Calu3 (cell line): ENCODE measurements at regions not wholly inside any gene's neighbourhood (a gene's known extent, or its start where the extent isn't known, plus 50 kb on each side); places are given as distances from the start of the nearest gene placed in this dataset.

Experiments used
- BruUV-seq: library from RNA; stranded (reverse); fragments of 400-500 nt; replicated peaks from 2 replicates; lab custom pipeline; 2021; lab: Mats Ljungman, UMichigan
- CTCF ChIA-PET: fragments of 300-600 bp; sonication (Branson Sonifier 250); formaldehyde crosslinking; loops from one replicate; lab custom pipeline; 2022; ENCODE audit warnings: antibody characterized with exemption; lab: Charles Lee
- DNase-seq: peaks from one replicate; pipeline ENCODE4 v3.0.0; 2022
- H3K27ac Mint-ChIP-seq: one replicate; pipeline ENCODE4 v1.8.0; 2022; ENCODE audit warnings: mixed read lengths; ENCODE audit not compliant: unreplicated experiment
- H3K27me3 Mint-ChIP-seq: one replicate; pipeline ENCODE4 v1.8.0; 2022; ENCODE audit warnings: mixed read lengths; ENCODE audit not compliant: unreplicated experiment
- H3K36me3 Mint-ChIP-seq: one replicate; pipeline ENCODE4 v1.8.0; 2022; ENCODE audit warnings: mild to moderate bottlenecking, moderate library complexity, mixed read lengths; ENCODE audit not compliant: insufficient read depth, unreplicated experiment
- H3K4me1 Mint-ChIP-seq: one replicate; pipeline ENCODE4 v1.8.0; 2022; ENCODE audit warnings: mild to moderate bottlenecking, low read depth, mixed read lengths; ENCODE audit not compliant: unreplicated experiment
- H3K4me3 Mint-ChIP-seq: one replicate; pipeline ENCODE4 v1.8.0; 2022; ENCODE audit warnings: mild to moderate bottlenecking, low read depth, moderate library complexity, mixed read lengths; ENCODE audit not compliant: unreplicated experiment
- H3K9me3 Mint-ChIP-seq: one replicate; pipeline ENCODE4 v1.8.0; 2022; ENCODE audit warnings: low read depth, mixed read lengths; ENCODE audit not compliant: unreplicated experiment
- intact Hi-C: fragments of 100-400 bp; cut with micrococcal nuclease; formaldehyde crosslinking; loops from one replicate; pipeline ENCODE4 v1.10.0; 2022; ENCODE audit not compliant: unreplicated experiment
- TF ChIP-seq, protein P1 (sequence below): fragments of 200-600 bp; IDR thresholded peaks from one replicate; pipeline ENCODE4 v1.8.0; 2022; ENCODE audit warnings: antibody characterized with exemption; ENCODE audit not compliant: unreplicated experiment

DNA sequence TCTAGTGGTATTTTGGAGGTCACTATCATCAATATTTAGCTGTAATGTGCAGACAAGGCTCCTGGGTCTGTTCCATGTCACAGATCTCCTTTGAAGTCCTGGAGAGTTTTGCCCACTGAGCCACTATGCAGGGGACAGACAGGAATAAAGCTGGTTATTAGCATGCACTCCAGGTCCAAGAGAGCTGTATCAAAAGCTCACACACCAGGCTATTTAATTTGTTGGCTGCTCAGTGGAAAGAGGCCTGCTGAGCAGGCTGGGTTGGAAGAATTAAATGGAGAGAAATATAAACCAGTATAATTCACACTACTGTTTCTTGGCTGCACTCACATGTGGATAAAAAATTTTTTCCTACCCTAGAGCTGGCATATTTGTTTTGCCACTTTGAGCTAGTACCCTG, 113.8 kb upstream of the TAF11L2 start:
- TF ChIP-seq, protein P1, sequence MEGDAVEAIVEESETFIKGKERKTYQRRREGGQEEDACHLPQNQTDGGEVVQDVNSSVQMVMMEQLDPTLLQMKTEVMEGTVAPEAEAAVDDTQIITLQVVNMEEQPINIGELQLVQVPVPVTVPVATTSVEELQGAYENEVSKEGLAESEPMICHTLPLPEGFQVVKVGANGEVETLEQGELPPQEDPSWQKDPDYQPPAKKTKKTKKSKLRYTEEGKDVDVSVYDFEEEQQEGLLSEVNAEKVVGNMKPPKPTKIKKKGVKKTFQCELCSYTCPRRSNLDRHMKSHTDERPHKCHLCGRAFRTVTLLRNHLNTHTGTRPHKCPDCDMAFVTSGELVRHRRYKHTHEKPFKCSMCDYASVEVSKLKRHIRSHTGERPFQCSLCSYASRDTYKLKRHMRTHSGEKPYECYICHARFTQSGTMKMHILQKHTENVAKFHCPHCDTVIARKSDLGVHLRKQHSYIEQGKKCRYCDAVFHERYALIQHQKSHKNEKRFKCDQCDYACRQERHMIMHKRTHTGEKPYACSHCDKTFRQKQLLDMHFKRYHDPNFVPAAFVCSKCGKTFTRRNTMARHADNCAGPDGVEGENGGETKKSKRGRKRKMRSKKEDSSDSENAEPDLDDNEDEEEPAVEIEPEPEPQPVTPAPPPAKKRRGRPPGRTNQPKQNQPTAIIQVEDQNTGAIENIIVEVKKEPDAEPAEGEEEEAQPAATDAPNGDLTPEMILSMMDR: no peak
- no TSS peak for BruUV-seq
- intact Hi-C loops: no loop called here
- H3K36me3 Mint-ChIP-seq: no peaks in the 10 kb centered on the region
- H3K4me1 Mint-ChIP-seq: no peaks in the 10 kb centered on the region
- CTCF ChIA-PET: no interaction called here
- H3K27me3 Mint-ChIP-seq: peaks cover 39% of the 10 kb centered on the region
- no peaks in the 10 kb centered on the region for H3K9me3 Mint-ChIP-seq
- no peak overlapping the region for H3K4me3 Mint-ChIP-seq
- no peak for DNase-seq
- H3K27ac Mint-ChIP-seq: no peak overlapping the region

DNA sequence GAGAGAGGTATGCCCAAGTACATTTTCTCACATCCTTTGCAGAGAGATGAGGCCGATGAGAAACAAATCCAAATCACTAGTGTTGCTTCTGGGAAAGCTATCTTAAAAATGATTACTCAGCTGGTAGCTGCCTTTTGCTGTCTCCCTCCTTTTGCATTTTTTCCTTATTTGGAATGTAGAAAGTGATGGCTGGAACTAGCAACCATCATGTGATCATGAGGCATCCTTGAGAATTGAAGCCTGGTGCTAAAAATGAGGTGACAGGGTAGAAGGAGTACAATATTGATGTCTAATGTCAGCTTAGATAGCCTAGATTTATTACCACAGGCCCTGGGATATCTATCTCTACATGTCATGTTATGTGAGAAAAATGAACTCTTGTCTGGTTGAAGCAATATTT, 109.3 kb upstream of the TAF11L2 start:
- Mint-ChIP-seq H3K27me3 (peaks cover 16% of the 10 kb centered on the region), H3K4me3 (no peak overlapping the region), H3K27ac (no peak overlapping the region), H3K9me3 (no peaks in the 10 kb centered on the region), H3K4me1 (no peaks in the 10 kb centered on the region), H3K36me3 (no peaks in the 10 kb centered on the region)
- intact Hi-C loops: no loop called here
- DNase-seq: no peak
- TF ChIP-seq, protein P1: no peak
- CTCF ChIA-PET: interaction anchor here (0.6 to 0.7 kb wide), 2 partner anchors 25 to 1980 kb away, joined by 3 read pairs; no protein-coding TSS in a partner anchor
- no TSS peak for BruUV-seq

DNA sequence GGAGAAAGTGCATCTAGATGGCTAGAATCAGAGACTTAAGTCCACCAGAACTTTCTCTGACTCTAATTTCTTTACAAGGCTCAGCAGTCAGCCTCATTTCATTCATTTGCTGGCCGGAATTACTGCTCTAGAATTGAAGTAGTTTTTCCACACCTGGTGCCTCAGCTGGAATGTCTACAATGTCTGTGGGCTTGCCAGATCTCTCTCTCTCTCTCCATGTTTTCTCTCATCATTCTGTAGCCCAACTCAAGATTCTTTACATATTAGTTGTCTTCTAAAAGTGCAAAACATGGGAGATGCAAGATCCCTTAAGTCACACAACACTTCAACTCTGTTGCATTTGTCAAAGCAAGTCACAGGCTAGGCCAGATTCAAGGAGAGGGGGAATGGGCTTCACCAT, 103.9 kb upstream of the TAF11L2 start:
- DNase-seq: no peak
- CTCF ChIA-PET: no interaction called here
- Mint-ChIP-seq H3K27me3 (peaks cover 31% of the 10 kb centered on the region), H3K9me3 (peaks cover 3% of the 10 kb centered on the region), H3K27ac (no peak overlapping the region), H3K4me1 (no peaks in the 10 kb centered on the region), H3K4me3 (no peak overlapping the region), H3K36me3 (no peaks in the 10 kb centered on the region)
- TF ChIP-seq, protein P1: no peak
- intact Hi-C loops: no loop called here
- BruUV-seq: no TSS peak

DNA sequence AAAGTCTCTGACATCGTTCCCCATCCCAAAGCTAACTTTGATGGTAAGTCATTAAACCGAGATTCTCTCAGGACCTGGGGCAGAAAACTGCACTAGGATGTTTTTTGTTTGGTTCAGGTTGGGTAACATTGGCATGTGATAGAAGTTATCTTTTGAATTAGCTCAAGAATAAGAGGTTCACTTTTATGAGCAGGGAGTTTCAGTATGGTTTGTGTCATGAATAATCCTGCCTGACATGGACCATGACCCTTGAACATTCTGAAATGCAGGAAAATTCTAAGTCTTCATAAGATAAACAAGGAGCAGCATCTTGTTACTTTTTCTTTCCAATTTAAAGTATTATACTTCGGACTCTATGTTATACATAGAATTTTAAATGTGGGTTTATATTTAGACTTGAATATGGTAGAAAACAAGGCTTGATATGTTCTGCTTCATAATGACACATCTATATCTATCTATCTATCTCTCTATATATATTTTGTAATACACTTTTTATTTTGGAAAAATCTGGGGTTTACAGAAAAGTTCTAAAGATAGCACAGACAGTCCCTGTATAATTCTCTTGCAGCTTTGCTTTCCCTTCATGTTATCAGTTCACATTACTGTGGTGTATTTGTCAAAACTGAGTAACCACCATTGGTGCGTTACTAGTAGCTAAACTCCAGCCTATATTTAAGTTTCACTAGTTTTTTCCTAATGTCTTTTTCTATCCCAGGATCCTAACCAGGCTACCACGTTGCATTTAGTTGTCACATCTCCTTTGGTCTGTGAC, 102.7 kb upstream of the TAF11L2 start:
- Mint-ChIP-seq H3K4me3 (no peak overlapping the region), H3K4me1 (no peaks in the 10 kb centered on the region), H3K27ac (no peak overlapping the region), H3K9me3 (peaks cover 3% of the 10 kb centered on the region), H3K27me3 (peaks cover 43% of the 10 kb centered on the region), H3K36me3 (no peaks in the 10 kb centered on the region)
- BruUV-seq: no TSS peak
- CTCF ChIA-PET: no interaction called here
- DNase-seq: no peak
- TF ChIP-seq, protein P1: no peak
- intact Hi-C loops: no loop called here
